Peyer's patch (tissue), 4 donors: ENCODE measurements at regions not wholly inside any gene's neighbourhood (a gene's known extent, or its start where the extent isn't known, plus 50 kb on each side); places are given as distances from the start of the nearest gene placed in this dataset.

Experiments used
- POLR2A ChIP-seq, 2 donors: fragments of 450-650 bp; IDR thresholded peaks; one replicate each; pipeline ENCODE4 v1.5.1; 2017; ENCODE audit warnings: antibody characterized with exemption in 2 of 2, mild to moderate bottlenecking in 2 of 2, moderate library complexity in 2 of 2
- TF ChIP-seq, protein P1 (sequence below), 6 experiments: fragments of 450-650 bp in 4 of 6; fragments of 200-600 bp in 2 of 6; sonication (generic) in 1 of 6; IDR thresholded peaks; one replicate each; pipeline ENCODE4 v1.5.1; 2017 to 2019; ENCODE audit warnings: antibody characterized with exemption in 6 of 6, mild to moderate bottlenecking in 3 of 6, moderate library complexity in 1 of 6

DNA sequence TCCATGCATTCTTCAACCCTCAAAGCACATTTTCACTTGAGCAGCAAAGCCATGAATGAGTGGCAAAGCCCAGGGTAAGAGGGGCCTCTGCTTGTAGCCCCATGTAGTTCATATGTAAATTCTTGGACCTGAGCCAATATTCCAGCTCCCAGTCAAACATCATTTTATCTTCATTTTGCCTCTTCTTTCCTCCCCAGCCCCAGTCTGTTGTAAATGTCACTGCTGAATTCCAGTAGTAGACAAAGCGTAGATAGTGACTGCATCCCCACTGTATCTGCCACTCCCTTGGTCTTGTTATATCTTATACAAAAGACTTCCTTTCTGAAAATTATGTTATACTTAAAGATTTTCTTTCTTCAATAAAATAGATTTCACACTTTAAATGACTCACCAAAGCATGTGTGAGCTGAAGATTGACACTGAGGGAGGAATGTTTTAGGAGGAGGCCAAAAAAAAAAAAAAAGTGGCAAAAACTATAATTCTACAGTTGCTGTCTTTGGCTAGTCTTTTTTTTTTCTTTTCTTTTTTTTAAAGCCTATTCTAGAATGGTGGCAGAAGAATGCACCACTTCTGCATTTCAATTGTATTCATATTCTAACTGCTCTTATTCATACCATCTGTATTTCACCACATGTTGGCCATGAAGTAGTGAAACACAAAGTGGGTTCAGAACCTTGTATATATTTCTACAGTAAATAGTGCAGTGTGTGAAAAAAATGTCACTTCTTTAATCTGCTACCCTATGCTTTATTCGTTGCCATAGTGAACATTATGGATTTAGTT is 306.1 kb downstream of the CPS1 start:
- TF ChIP-seq, protein P1, sequence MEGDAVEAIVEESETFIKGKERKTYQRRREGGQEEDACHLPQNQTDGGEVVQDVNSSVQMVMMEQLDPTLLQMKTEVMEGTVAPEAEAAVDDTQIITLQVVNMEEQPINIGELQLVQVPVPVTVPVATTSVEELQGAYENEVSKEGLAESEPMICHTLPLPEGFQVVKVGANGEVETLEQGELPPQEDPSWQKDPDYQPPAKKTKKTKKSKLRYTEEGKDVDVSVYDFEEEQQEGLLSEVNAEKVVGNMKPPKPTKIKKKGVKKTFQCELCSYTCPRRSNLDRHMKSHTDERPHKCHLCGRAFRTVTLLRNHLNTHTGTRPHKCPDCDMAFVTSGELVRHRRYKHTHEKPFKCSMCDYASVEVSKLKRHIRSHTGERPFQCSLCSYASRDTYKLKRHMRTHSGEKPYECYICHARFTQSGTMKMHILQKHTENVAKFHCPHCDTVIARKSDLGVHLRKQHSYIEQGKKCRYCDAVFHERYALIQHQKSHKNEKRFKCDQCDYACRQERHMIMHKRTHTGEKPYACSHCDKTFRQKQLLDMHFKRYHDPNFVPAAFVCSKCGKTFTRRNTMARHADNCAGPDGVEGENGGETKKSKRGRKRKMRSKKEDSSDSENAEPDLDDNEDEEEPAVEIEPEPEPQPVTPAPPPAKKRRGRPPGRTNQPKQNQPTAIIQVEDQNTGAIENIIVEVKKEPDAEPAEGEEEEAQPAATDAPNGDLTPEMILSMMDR (IDR thresholded peaks at IDR 0.05) = no peak
- TF ChIP-seq POLR2A (IDR thresholded peaks at IDR 0.05) = no peak
